ENCODE measurements at regions not wholly inside any gene's neighbourhood (a gene's known extent, or its start where the extent isn't known, plus 50 kb on each side); places are given as distances from the start of the nearest gene placed in this dataset.

DNA sequence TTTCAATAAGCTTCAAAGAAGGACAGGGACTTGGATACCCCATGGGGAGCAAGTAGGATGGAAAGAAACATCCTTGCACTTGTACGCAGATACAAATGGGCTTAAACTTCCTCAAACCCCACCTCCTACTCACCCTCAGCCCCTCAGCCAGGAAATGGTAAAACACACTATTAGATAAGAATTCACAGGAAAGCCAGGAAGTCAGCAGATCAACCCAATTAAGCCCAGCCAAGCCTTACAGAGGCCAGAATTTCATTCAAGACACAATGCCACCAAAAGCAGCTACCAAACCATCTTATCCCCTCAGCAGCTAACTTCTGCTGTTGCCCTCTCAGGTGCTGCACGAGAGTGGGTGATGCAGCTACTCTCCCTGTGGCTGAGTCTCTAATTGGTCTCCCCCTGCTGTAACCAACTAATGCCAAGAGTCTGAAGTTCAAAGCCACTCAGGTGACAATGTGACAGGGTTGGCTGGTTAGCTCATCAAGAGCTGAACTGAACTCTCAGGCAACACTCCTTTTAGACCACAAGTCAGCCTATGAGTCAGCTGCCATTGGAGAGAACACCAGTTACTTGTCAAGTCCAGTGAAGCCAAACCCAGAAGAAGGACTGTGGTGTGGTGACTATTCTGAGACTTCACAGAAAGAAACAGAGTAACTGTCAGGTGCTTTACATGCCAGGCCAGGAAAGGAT lies 201.9 kb downstream of the ZNF608 start (continued):
- TF ChIP-seq, protein P1, sequence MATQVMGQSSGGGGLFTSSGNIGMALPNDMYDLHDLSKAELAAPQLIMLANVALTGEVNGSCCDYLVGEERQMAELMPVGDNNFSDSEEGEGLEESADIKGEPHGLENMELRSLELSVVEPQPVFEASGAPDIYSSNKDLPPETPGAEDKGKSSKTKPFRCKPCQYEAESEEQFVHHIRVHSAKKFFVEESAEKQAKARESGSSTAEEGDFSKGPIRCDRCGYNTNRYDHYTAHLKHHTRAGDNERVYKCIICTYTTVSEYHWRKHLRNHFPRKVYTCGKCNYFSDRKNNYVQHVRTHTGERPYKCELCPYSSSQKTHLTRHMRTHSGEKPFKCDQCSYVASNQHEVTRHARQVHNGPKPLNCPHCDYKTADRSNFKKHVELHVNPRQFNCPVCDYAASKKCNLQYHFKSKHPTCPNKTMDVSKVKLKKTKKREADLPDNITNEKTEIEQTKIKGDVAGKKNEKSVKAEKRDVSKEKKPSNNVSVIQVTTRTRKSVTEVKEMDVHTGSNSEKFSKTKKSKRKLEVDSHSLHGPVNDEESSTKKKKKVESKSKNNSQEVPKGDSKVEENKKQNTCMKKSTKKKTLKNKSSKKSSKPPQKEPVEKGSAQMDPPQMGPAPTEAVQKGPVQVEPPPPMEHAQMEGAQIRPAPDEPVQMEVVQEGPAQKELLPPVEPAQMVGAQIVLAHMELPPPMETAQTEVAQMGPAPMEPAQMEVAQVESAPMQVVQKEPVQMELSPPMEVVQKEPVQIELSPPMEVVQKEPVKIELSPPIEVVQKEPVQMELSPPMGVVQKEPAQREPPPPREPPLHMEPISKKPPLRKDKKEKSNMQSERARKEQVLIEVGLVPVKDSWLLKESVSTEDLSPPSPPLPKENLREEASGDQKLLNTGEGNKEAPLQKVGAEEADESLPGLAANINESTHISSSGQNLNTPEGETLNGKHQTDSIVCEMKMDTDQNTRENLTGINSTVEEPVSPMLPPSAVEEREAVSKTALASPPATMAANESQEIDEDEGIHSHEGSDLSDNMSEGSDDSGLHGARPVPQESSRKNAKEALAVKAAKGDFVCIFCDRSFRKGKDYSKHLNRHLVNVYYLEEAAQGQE (IDR thresholded peaks at IDR 0.05; ENCODE audit: low read depth): no peak
- TF ChIP-seq RAD21 (IDR thresholded peaks at IDR 0.05; ENCODE audit: low read depth) (no peak), JUND (IDR thresholded peaks at IDR 0.05) (no peak), YY1 (IDR thresholded peaks at IDR 0.05; ENCODE audit: extremely low read depth, insufficient replicate concordance, low read depth, low read length) (no peak), TCF7L2 (IDR thresholded peaks at IDR 0.05; ENCODE audit: borderline replicate concordance, extremely low read depth, insufficient read depth, insufficient read length) (no peak), SIN3A (IDR thresholded peaks at IDR 0.05; ENCODE audit: low read depth) (no peak), ZNF274 (IDR thresholded peaks at IDR 0.05; ENCODE audit: low read depth, low read length) (no peak), CEBPB (IDR thresholded peaks at IDR 0.05; ENCODE audit: low read depth) (no peak), EZH2phosphoT487 (IDR thresholded peaks at IDR 0.05; ENCODE audit: borderline replicate concordance) (no peak)
- TF ChIP-seq, protein P2, sequence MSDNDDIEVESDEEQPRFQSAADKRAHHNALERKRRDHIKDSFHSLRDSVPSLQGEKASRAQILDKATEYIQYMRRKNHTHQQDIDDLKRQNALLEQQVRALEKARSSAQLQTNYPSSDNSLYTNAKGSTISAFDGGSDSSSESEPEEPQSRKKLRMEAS (IDR thresholded peaks at IDR 0.05): no peak

DNA sequence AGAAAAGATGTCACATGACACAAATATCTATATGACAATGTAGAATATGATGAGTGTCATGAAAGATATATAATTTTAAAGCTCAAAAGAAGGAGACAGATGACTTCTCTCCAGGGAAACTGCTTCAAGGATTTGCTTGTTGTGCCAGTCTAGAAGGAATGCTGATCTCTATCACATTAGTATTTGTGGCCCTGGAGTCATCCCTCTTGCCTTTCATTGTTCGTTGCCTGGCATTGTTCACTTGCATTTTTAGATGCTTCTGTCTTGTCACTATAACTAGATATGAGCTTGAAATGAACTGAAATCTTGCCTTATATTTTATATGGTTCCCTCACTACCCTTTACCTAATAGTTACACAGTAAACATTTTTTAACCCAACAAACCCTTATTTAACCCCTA lies 207.5 kb downstream of the ZNF608 start:
- no peaks in the 10 kb centered on the region for H3K9me3 ChIP-seq (ENCODE audit: control insufficient read depth in 1 of 2, insufficient read depth in 1 of 2, low read depth in 1 of 2, low read length in 2 of 2)
- TF ChIP-seq EZH2 (IDR thresholded peaks at IDR 0.05): no peak
- TF ChIP-seq, protein P2 (IDR thresholded peaks at IDR 0.05): no peak
- no peaks in the 10 kb centered on the region for H3K27me3 ChIP-seq (ENCODE audit: insufficient read depth, low read length)
- H3K4me1 ChIP-seq (ENCODE audit: control insufficient read depth in 1 of 2, insufficient read depth in 2 of 2, low read length in 2 of 2): no peaks in the 10 kb centered on the region
- H4K20me1 ChIP-seq (ENCODE audit: insufficient read depth): no peaks in the 10 kb centered on the region
- intact Hi-C loops (cut with micrococcal nuclease): no loop called here
- no peaks in the 10 kb centered on the region for H3K79me2 ChIP-seq (ENCODE audit: insufficient read depth, low read length)
- H3K4me2 ChIP-seq (ENCODE audit: low read length): no peak overlapping the region
- no peak for DNase-seq (ENCODE audit: low read depth, low spot score)
- ATAC-seq: no peak
- no peak overlapping the region for H3K9ac ChIP-seq (ENCODE audit: low read length)
- no peak overlapping the region for H2AFZ ChIP-seq (ENCODE audit: low read depth, low read length, poor library complexity, severe bottlenecking)
- no peak overlapping the region for H3K27ac ChIP-seq (ENCODE audit: low read depth, low read length)
- no peak overlapping the region for H3K4me3 ChIP-seq (replicated peaks in 1 of 2; ENCODE audit: low read depth in 1 of 2, low read length in 2 of 2)
- POLR2A ChIA-PET: no interaction called here
- RAD21 ChIA-PET (ENCODE audit: low non-redundant PET in 1 of 2, low total read pairs in 2 of 2, uncharacterized antibody in 2 of 2, unreplicated experiment in 2 of 2): no interaction called here
- no peaks in the 10 kb centered on the region for H3K9me2 ChIP-seq (ENCODE audit: insufficient read depth)
- no TSS peak for BruUV-seq (replicated peaks)
- H3K36me3 ChIP-seq (ENCODE audit: control insufficient read depth in 1 of 2, insufficient read depth in 2 of 2, low read length in 2 of 2): no peaks in the 10 kb centered on the region
- CTCF ChIA-PET: no interaction called here

All from HCT116 (cell line).